Mesothelial cell of epicardium (in vitro differentiated cells): ENCODE measurements at regions not wholly inside any gene's neighbourhood (a gene's known extent, or its start where the extent isn't known, plus 50 kb on each side); places are given as distances from the start of the nearest gene placed in this dataset.

Experiments
- DNase-seq, 2 experiments: peaks; one replicate each; pipeline ENCODE4 v3.0.0; 2021; ENCODE audit warnings: low spot score in 2 of 2; ENCODE audit not compliant: unreplicated experiment in 2 of 2
- H3K27ac Mint-ChIP-seq: 2 replicates; pipeline ENCODE4 v1.8.0; 2021; ENCODE audit warnings: mixed read lengths
- H3K27me3 Mint-ChIP-seq: 2 replicates; pipeline ENCODE4 v1.8.0; 2021; ENCODE audit warnings: low read depth, mixed read lengths
- H3K36me3 Mint-ChIP-seq: 2 replicates; pipeline ENCODE4 v1.8.0; 2021; ENCODE audit warnings: mixed read lengths
- H3K4me1 Mint-ChIP-seq: 2 replicates; pipeline ENCODE4 v1.8.0; 2021; ENCODE audit warnings: mixed read lengths
- H3K4me3 Mint-ChIP-seq: 2 replicates; pipeline ENCODE4 v1.8.0; 2021; ENCODE audit warnings: mild to moderate bottlenecking, moderate library complexity, mixed read lengths
- H3K9me3 Mint-ChIP-seq: 2 replicates; pipeline ENCODE4 v1.8.0; 2021; ENCODE audit warnings: mixed read lengths
- CTCF ChIP-seq: fragments of 200-600 bp; sonication (generic); IDR thresholded peaks from one replicate; pipeline ENCODE4 v1.5.0; 2021; ENCODE audit warnings: antibody characterized with exemption; ENCODE audit not compliant: unreplicated experiment

GRCh38 chr9:108663422-108663821 lies 192.4 kb downstream of the ACTL7B start:
- Mint-ChIP-seq H3K27ac (no peak overlapping the region), H3K4me3 (no peak overlapping the region), H3K9me3 (peaks cover 22% of the 10 kb centered on the region), H3K36me3 (peaks cover 5% of the 10 kb centered on the region), H3K4me1 (no peaks in the 10 kb centered on the region), H3K27me3 (no peaks in the 10 kb centered on the region)
- DNase-seq, result no peak
- no peak for TF ChIP-seq CTCF

DNA sequence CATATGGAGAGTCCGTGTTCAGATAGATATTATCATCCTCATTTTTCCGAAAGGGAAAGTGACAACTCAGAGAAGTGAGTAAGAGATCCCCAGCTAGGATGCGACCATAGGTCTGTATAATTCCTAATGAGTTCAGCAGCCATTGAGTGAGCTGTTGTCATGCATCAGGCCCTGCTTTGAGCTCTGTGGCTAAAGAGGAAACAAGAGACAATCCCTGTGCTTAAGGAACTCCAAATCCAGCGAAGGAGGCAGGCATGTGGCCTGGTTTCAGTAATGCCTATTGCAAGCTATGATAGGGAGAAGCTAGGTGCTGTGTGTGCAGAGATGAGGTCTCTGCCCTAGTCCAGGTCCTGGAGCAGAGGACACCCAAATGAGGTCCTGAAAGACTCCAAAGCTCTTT lies 192.8 kb downstream of the ACTL7B start:
- H3K9me3 Mint-ChIP-seq, result peaks cover 23% of the 10 kb centered on the region
- no peak for TF ChIP-seq CTCF
- DNase-seq, result no peak
- H3K27me3 Mint-ChIP-seq, result no peaks in the 10 kb centered on the region
- no peaks in the 10 kb centered on the region for H3K4me1 Mint-ChIP-seq
- H3K4me3 Mint-ChIP-seq, result no peak overlapping the region
- no peak overlapping the region for H3K27ac Mint-ChIP-seq
- peaks cover 5% of the 10 kb centered on the region for H3K36me3 Mint-ChIP-seq

DNA sequence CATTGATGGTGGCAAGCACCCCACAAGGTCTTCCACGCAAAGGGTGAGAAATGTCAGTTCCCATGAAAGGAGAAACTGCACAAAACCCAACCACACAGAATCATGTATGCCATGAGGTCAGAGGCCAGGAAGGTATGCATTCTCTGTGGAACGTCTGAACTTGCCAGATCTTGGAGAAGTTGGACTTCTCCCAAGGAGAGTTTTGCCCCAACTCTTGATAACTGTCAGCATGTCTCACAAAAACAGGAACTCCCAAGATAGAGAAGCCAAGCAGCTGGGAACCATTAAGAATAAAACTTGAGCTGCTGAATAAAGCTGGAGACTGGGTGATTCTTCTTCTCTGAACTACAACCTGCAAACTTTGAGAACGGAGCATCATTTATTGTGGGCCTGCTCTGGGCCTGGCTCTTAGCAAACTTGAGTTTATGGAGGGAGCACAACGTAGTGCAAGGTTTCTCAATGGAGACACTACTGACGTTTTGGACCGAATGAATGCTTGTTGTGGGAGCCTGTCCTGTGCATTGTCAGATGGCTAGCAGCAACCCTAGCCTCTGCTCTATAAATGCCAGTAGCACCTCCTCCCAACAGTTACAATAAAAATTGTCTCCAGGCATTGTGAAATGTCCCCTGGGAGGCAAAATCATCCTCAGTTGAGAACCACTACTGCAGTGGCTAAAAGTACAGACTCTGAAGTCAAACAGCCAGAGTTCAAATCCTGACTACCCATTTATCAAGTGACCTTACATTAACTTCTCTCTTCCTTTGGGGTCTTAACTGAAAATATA lies 193.5 kb downstream of the ACTL7B start:
- H3K36me3 Mint-ChIP-seq, result peaks cover 5% of the 10 kb centered on the region
- no peak overlapping the region for H3K27ac Mint-ChIP-seq
- no peak for DNase-seq
- H3K4me3 Mint-ChIP-seq, result no peak overlapping the region
- no peaks in the 10 kb centered on the region for H3K27me3 Mint-ChIP-seq
- no peaks in the 10 kb centered on the region for H3K4me1 Mint-ChIP-seq
- no peak for TF ChIP-seq CTCF
- H3K9me3 Mint-ChIP-seq, result peaks cover 23% of the 10 kb centered on the region

- no peak overlapping the region for H3K27ac Mint-ChIP-seq
- TF ChIP-seq CTCF, result no peak
- H3K4me3 Mint-ChIP-seq, result no peak overlapping the region
- H3K9me3 Mint-ChIP-seq, result peaks cover 22% of the 10 kb centered on the region
- peaks cover 4% of the 10 kb centered on the region for H3K27me3 Mint-ChIP-seq
- H3K36me3 Mint-ChIP-seq, result peaks cover 5% of the 10 kb centered on the region
- no peaks in the 10 kb centered on the region for H3K4me1 Mint-ChIP-seq
- no peak for DNase-seq
These were observed 199.2 kb downstream of the ACTL7B start for GRCh38 chr9:108656566-108656965.

- Mint-ChIP-seq H3K27me3 (peaks cover 4% of the 10 kb centered on the region), H3K9me3 (peaks cover 15% of the 10 kb centered on the region), H3K36me3 (peaks cover 5% of the 10 kb centered on the region), H3K4me3 (no peak overlapping the region), H3K4me1 (no peaks in the 10 kb centered on the region), H3K27ac (no peak overlapping the region)
- DNase-seq, result no peak
- no peak for TF ChIP-seq CTCF
These were observed 200.0 kb downstream of the ACTL7B start for GRCh38 chr9:108655818-108656217.
